ENCODE measurements at regions not wholly inside any gene's neighbourhood (a gene's known extent, or its start where the extent isn't known, plus 50 kb on each side); places are given as distances from the start of the nearest gene placed in this dataset.

- Histone ChIP-seq H3K9ac (ENCODE audit: low read depth, low read length) (no peak overlapping the region), H3K4me1 (ENCODE audit: control insufficient read depth, insufficient read depth, low read length) (no peaks in the 10 kb centered on the region), H3K27ac (ENCODE audit: low read depth, low read length) (no peak overlapping the region), H3K36me3 (ENCODE audit: control insufficient read depth, insufficient read depth, low read length) (no peaks in the 10 kb centered on the region), H3K4me3 (ENCODE audit: low read depth, low read length) (no peak overlapping the region), H3K27me3 (ENCODE audit: control insufficient read depth, insufficient read depth, low read length) (no peaks in the 10 kb centered on the region), H3K9me3 (ENCODE audit: control insufficient read depth, insufficient read depth, low read length) (no peaks in the 10 kb centered on the region)
These were observed 154.5 kb downstream of the RPIA start for GRCh38 chr2:88845772-88846661.

- Histone ChIP-seq H3K27me3 (ENCODE audit: control insufficient read depth, insufficient read depth, low read length) (no peaks in the 10 kb centered on the region), H3K36me3 (ENCODE audit: control insufficient read depth, insufficient read depth, low read length) (no peaks in the 10 kb centered on the region), H3K4me1 (ENCODE audit: control insufficient read depth, insufficient read depth, low read length) (peaks cover 18% of the 10 kb centered on the region), H3K4me3 (ENCODE audit: low read depth, low read length) (no peak overlapping the region), H3K27ac (ENCODE audit: low read depth, low read length) (no peak overlapping the region), H3K9me3 (ENCODE audit: control insufficient read depth, insufficient read depth, low read length) (no peaks in the 10 kb centered on the region), H3K9ac (ENCODE audit: low read depth, low read length) (no peak overlapping the region)
These were observed 161.4 kb downstream of the RPIA start for GRCh38 chr2:88852753-88853402.

- Histone ChIP-seq H3K4me3 (ENCODE audit: low read depth, low read length) (no peak overlapping the region), H3K36me3 (ENCODE audit: control insufficient read depth, insufficient read depth, low read length) (no peaks in the 10 kb centered on the region), H3K27me3 (ENCODE audit: control insufficient read depth, insufficient read depth, low read length) (no peaks in the 10 kb centered on the region), H3K4me1 (ENCODE audit: control insufficient read depth, insufficient read depth, low read length) (peaks cover 23% of the 10 kb centered on the region), H3K27ac (ENCODE audit: low read depth, low read length) (no peak overlapping the region), H3K9ac (ENCODE audit: low read depth, low read length) (no peak overlapping the region), H3K9me3 (ENCODE audit: control insufficient read depth, insufficient read depth, low read length) (no peaks in the 10 kb centered on the region)
These were observed 161.9 kb downstream of the RPIA start for GRCh38 chr2:88853403-88853790.

- Histone ChIP-seq H3K36me3 (ENCODE audit: control insufficient read depth, insufficient read depth, low read length) (no peaks in the 10 kb centered on the region), H3K27ac (ENCODE audit: low read depth, low read length) (no peak overlapping the region), H3K4me3 (ENCODE audit: low read depth, low read length) (no peak overlapping the region), H3K9me3 (ENCODE audit: control insufficient read depth, insufficient read depth, low read length) (no peaks in the 10 kb centered on the region), H3K9ac (ENCODE audit: low read depth, low read length) (no peak overlapping the region), H3K4me1 (ENCODE audit: control insufficient read depth, insufficient read depth, low read length) (peaks cover 30% of the 10 kb centered on the region), H3K27me3 (ENCODE audit: control insufficient read depth, insufficient read depth, low read length) (no peaks in the 10 kb centered on the region)
These were observed 163.1 kb downstream of the RPIA start for GRCh38 chr2:88854528-88854927.

- H3K36me3 ChIP-seq (ENCODE audit: control insufficient read depth, insufficient read depth, low read length): no peaks in the 10 kb centered on the region
- no peak overlapping the region for H3K27ac ChIP-seq (ENCODE audit: low read depth, low read length)
- H3K4me1 ChIP-seq (ENCODE audit: control insufficient read depth, insufficient read depth, low read length): peaks cover 30% of the 10 kb centered on the region
- no peaks in the 10 kb centered on the region for H3K9me3 ChIP-seq (ENCODE audit: control insufficient read depth, insufficient read depth, low read length)
- H3K27me3 ChIP-seq (ENCODE audit: control insufficient read depth, insufficient read depth, low read length): no peaks in the 10 kb centered on the region
- no peak overlapping the region for H3K9ac ChIP-seq (ENCODE audit: low read depth, low read length)
- no peak overlapping the region for H3K4me3 ChIP-seq (ENCODE audit: low read depth, low read length)
These were observed 164.3 kb downstream of the RPIA start for GRCh38 chr2:88855620-88856408.

GRCh38 chr2:88856409-88857135 lies 165.1 kb downstream of the RPIA start:
- no peak overlapping the region for H3K9ac ChIP-seq (ENCODE audit: low read depth, low read length)

GRCh38 chr2:88857274-88857741 lies 165.8 kb downstream of the RPIA start:
- Histone ChIP-seq H3K4me3 (ENCODE audit: low read depth, low read length) (no peak overlapping the region), H3K9me3 (ENCODE audit: control insufficient read depth, insufficient read depth, low read length) (no peaks in the 10 kb centered on the region), H3K9ac (ENCODE audit: low read depth, low read length) (0 out of 2 replicates have a peak overlapping the region, but pooled peaks have one; percentile 20), H3K36me3 (ENCODE audit: control insufficient read depth, insufficient read depth, low read length) (no peaks in the 10 kb centered on the region), H3K27me3 (ENCODE audit: control insufficient read depth, insufficient read depth, low read length) (no peaks in the 10 kb centered on the region), H3K4me1 (ENCODE audit: control insufficient read depth, insufficient read depth, low read length) (peaks cover 30% of the 10 kb centered on the region), H3K27ac (ENCODE audit: low read depth, low read length) (no peak overlapping the region)

More at GRCh38 chr2:88856409-88857135, 165.1 kb downstream of the RPIA start:
- Histone ChIP-seq H3K4me1 (ENCODE audit: control insufficient read depth, insufficient read depth, low read length) (peaks cover 30% of the 10 kb centered on the region), H3K4me3 (ENCODE audit: low read depth, low read length) (no peak overlapping the region), H3K36me3 (ENCODE audit: control insufficient read depth, insufficient read depth, low read length) (no peaks in the 10 kb centered on the region), H3K27me3 (ENCODE audit: control insufficient read depth, insufficient read depth, low read length) (no peaks in the 10 kb centered on the region), H3K9me3 (ENCODE audit: control insufficient read depth, insufficient read depth, low read length) (no peaks in the 10 kb centered on the region), H3K27ac (ENCODE audit: low read depth, low read length) (no peak overlapping the region)

- Histone ChIP-seq H3K27ac (ENCODE audit: low read depth, low read length) (peak overlapping the region; percentile 28), H3K4me3 (ENCODE audit: low read depth, low read length) (no peak overlapping the region), H3K36me3 (ENCODE audit: control insufficient read depth, insufficient read depth, low read length) (no peaks in the 10 kb centered on the region), H3K9ac (ENCODE audit: low read depth, low read length) (no peak overlapping the region), H3K27me3 (ENCODE audit: control insufficient read depth, insufficient read depth, low read length) (no peaks in the 10 kb centered on the region), H3K9me3 (ENCODE audit: control insufficient read depth, insufficient read depth, low read length) (no peaks in the 10 kb centered on the region), H3K4me1 (ENCODE audit: control insufficient read depth, insufficient read depth, low read length) (peaks cover 30% of the 10 kb centered on the region)
These were observed 166.5 kb downstream of the RPIA start for GRCh38 chr2:88857951-88858411.

- Histone ChIP-seq H3K4me1 (ENCODE audit: control insufficient read depth, insufficient read depth, low read length) (peaks cover 30% of the 10 kb centered on the region), H3K27me3 (ENCODE audit: control insufficient read depth, insufficient read depth, low read length) (no peaks in the 10 kb centered on the region), H3K4me3 (ENCODE audit: low read depth, low read length) (no peak overlapping the region), H3K9me3 (ENCODE audit: control insufficient read depth, insufficient read depth, low read length) (no peaks in the 10 kb centered on the region), H3K36me3 (ENCODE audit: control insufficient read depth, insufficient read depth, low read length) (no peaks in the 10 kb centered on the region), H3K9ac (ENCODE audit: low read depth, low read length) (no peak overlapping the region), H3K27ac (ENCODE audit: low read depth, low read length) (no peak overlapping the region)
These were observed 168.0 kb downstream of the RPIA start for GRCh38 chr2:88859461-88859860.

- Histone ChIP-seq H3K4me1 (ENCODE audit: control insufficient read depth, insufficient read depth, low read length) (peaks cover 28% of the 10 kb centered on the region), H3K9me3 (ENCODE audit: control insufficient read depth, insufficient read depth, low read length) (no peaks in the 10 kb centered on the region), H3K36me3 (ENCODE audit: control insufficient read depth, insufficient read depth, low read length) (no peaks in the 10 kb centered on the region), H3K27ac (ENCODE audit: low read depth, low read length) (no peak overlapping the region), H3K27me3 (ENCODE audit: control insufficient read depth, insufficient read depth, low read length) (no peaks in the 10 kb centered on the region), H3K9ac (ENCODE audit: low read depth, low read length) (no peak overlapping the region), H3K4me3 (ENCODE audit: low read depth, low read length) (no peak overlapping the region)
These were observed 169.1 kb downstream of the RPIA start for GRCh38 chr2:88860421-88861075.

Measured in HUES48 (cell line).